Neural crest cell (in vitro differentiated cells): ENCODE measurements at regions not wholly inside any gene's neighbourhood (a gene's known extent, or its start where the extent isn't known, plus 50 kb on each side); places are given as distances from the start of the nearest gene placed in this dataset.
"Not testable (repeated sequence)": the region's sequence is repeated elsewhere in the genome, so short reads cannot be mapped to it uniquely, and the experiment has no call there.

ENCODE experiments used
- DNase-seq: peaks from one replicate; pipeline ENCODE4 v3.0.0; 2021; ENCODE audit warnings: low read depth, mixed read lengths, low spot score
- H3K27ac Mint-ChIP-seq: one replicate; pipeline ENCODE4 v1.8.0; 2021; ENCODE audit warnings: mild to moderate bottlenecking, mixed read lengths; ENCODE audit not compliant: unreplicated experiment
- H3K27me3 Mint-ChIP-seq: 2 replicates; pipeline ENCODE4 v1.8.0; 2021; ENCODE audit warnings: low read depth, mild to moderate bottlenecking, mixed read lengths
- H3K36me3 Mint-ChIP-seq: 2 replicates; pipeline ENCODE4 v1.8.0; 2021; ENCODE audit warnings: low read depth, mild to moderate bottlenecking, mixed read lengths
- H3K4me1 Mint-ChIP-seq: 2 replicates; pipeline ENCODE4 v1.8.0; 2021; ENCODE audit warnings: mixed read lengths
- H3K4me3 Mint-ChIP-seq: one replicate; pipeline ENCODE4 v1.8.0; 2021; ENCODE audit warnings: mild to moderate bottlenecking, mixed read lengths
- H3K9me3 Mint-ChIP-seq: 2 replicates; pipeline ENCODE4 v1.8.0; 2021; ENCODE audit warnings: mixed read lengths
- TF ChIP-seq, protein P1 (sequence below): fragments of 200-600 bp; sonication (generic); conservative IDR thresholded peaks from 2 replicates; pipeline ENCODE4 v1.5.0; 2021; ENCODE audit warnings: antibody characterized with exemption, mild to moderate bottlenecking

DNA sequence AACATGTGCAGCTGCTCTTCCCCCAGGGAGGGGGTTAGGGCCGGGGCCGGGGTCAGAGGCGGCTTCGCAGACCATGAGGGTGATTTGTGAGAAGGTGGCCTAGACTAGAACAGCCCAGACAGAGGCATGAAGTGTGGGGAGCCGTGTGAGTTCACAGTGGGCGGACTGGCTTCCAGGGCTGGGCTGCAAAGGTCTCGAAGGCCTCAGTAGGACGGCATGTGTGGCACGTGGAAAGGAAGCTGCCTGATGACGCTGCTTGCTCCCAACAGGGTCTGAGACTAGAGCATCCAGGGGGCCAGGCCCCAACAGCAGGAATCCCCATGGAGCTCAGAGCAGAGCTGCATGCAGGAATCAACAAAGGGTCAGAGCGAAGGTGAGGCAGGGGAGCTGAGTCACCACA is 111.5 kb upstream of the ZNF469 start:
- H3K36me3 Mint-ChIP-seq, H3K27me3 Mint-ChIP-seq, H3K4me3 Mint-ChIP-seq, H3K9me3 Mint-ChIP-seq, H3K4me1 Mint-ChIP-seq, H3K27ac Mint-ChIP-seq, DNase-seq: not testable (repeated sequence)

- not testable (repeated sequence) for H3K27me3 Mint-ChIP-seq, H3K4me3 Mint-ChIP-seq, H3K36me3 Mint-ChIP-seq, DNase-seq, H3K4me1 Mint-ChIP-seq, H3K27ac Mint-ChIP-seq, H3K9me3 Mint-ChIP-seq
Observed at GRCh38 chr16:88271776-88272175, 111.0 kb upstream of the ZNF469 start.

DNA sequence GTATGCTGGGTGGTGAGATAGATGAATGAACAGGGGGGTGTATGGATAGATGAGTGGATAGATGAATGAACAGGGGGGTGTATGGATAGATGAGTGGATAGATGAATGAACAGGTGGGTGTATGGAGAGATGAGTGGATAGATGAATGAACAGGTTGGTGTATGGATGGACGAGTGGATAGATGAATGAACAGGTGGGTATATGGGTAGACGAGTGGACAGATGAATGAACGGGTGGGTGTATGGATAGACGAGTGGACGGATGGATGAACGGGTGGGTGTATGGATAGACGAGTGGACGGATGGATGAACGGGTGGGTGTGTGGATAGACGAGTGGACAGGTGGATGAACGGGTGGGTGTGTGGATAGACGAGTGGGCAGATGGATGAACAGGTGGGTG is 110.3 kb upstream of the ZNF469 start:
- H3K36me3 Mint-ChIP-seq, H3K27ac Mint-ChIP-seq, H3K27me3 Mint-ChIP-seq, H3K9me3 Mint-ChIP-seq, H3K4me3 Mint-ChIP-seq, H3K4me1 Mint-ChIP-seq, DNase-seq: not testable (repeated sequence)

DNA sequence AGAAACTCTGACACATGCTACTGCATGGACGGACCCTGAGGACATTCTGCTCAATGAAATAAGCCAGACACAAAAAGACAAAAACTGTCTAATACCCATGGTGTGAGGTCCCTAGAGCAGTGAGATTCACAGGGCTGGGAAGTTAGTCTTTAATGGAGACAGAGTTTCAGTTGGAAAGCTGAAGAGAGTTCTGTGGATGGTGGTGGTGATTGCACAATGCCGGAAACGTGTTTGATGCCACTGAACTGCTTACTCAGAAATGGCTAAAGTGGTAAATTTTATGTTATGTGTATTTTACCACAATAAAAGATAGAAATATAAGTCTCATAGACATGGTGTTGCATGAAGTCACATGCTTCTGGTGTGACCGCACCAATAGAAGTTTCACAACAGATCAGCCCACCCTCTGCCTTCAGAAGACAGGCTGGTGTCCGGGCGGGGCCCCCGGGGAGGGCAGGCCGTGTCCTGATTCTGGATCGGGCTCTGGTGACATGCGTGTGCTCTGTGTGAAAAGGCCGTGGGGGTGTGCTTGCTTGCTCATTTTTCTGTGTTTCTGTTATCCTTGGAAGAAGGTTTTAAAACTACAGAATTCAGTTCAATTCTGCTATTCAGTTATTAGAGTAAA is 108.5 kb upstream of the ZNF469 start:
- H3K27ac Mint-ChIP-seq, result peak overlapping the region; percentile 43
- not testable (repeated sequence) for DNase-seq, H3K9me3 Mint-ChIP-seq, H3K27me3 Mint-ChIP-seq, H3K4me1 Mint-ChIP-seq, H3K4me3 Mint-ChIP-seq, H3K36me3 Mint-ChIP-seq

DNA sequence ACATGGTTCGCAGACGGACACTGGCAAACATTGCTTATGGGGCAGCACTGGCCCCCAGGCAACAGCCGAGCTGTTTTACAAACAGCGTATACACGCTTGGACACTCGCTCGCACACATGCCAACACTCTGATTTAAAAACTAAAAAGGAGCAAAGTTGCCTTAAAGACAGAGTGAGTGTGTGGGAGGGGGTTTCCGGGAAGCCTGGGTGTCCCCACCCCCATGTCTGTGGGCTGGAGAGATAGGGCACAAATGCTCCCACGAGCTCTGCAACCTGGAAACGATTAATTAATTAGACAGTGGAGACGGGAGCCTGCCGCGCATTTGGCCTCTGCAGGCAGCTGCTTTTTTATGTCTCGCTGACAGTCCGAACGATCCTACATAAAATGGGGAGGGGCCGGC is 107.9 kb upstream of the ZNF469 start:
- peak overlapping the region; percentile 43 for H3K27ac Mint-ChIP-seq
- H3K9me3 Mint-ChIP-seq, result peaks cover 3% of the 10 kb centered on the region
- no peak for DNase-seq
- peaks cover 4% of the 10 kb centered on the region for H3K4me1 Mint-ChIP-seq
- no peak overlapping the region for H3K4me3 Mint-ChIP-seq
- H3K27me3 Mint-ChIP-seq, result no peaks in the 10 kb centered on the region
- TF ChIP-seq, protein P1, sequence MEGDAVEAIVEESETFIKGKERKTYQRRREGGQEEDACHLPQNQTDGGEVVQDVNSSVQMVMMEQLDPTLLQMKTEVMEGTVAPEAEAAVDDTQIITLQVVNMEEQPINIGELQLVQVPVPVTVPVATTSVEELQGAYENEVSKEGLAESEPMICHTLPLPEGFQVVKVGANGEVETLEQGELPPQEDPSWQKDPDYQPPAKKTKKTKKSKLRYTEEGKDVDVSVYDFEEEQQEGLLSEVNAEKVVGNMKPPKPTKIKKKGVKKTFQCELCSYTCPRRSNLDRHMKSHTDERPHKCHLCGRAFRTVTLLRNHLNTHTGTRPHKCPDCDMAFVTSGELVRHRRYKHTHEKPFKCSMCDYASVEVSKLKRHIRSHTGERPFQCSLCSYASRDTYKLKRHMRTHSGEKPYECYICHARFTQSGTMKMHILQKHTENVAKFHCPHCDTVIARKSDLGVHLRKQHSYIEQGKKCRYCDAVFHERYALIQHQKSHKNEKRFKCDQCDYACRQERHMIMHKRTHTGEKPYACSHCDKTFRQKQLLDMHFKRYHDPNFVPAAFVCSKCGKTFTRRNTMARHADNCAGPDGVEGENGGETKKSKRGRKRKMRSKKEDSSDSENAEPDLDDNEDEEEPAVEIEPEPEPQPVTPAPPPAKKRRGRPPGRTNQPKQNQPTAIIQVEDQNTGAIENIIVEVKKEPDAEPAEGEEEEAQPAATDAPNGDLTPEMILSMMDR, result no peak
- H3K36me3 Mint-ChIP-seq, result no peaks in the 10 kb centered on the region

- H3K27me3 Mint-ChIP-seq, H3K36me3 Mint-ChIP-seq, H3K27ac Mint-ChIP-seq, H3K4me1 Mint-ChIP-seq, H3K4me3 Mint-ChIP-seq, H3K9me3 Mint-ChIP-seq, DNase-seq: not testable (repeated sequence)
Observed at GRCh38 chr16:88275336-88276122, 107.2 kb upstream of the ZNF469 start.

DNA sequence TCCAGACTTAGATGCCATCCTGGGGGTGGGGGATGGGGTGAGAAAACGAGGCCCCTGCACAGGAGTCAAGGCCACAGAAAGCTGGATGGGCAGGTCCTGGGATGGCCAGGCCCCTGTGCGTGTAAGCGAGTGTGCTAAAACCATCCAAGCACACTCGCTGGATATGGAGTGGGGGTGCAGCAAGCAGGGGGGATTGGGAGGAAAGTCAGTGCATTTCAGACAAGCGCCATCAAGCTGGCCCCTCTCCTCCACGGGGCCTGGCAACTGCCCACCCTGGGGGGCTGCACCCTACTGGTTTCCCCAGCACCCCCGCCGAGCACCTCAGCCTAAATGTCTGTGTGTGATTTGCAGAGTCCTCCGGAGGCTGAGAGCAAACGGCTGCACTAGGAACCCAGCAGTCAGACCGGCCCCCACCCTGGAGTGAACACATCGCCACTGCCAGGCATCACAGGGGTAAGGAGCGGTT is 106.6 kb upstream of the ZNF469 start:
- not testable (repeated sequence) for H3K4me3 Mint-ChIP-seq, H3K4me1 Mint-ChIP-seq, H3K27me3 Mint-ChIP-seq, H3K36me3 Mint-ChIP-seq, H3K9me3 Mint-ChIP-seq, H3K27ac Mint-ChIP-seq, DNase-seq

- DNase-seq, result no peak
- peaks cover 3% of the 10 kb centered on the region for H3K9me3 Mint-ChIP-seq
- H3K4me1 Mint-ChIP-seq, result peaks cover 4% of the 10 kb centered on the region
- no peaks in the 10 kb centered on the region for H3K36me3 Mint-ChIP-seq
- TF ChIP-seq, protein P1, result no peak
- H3K27me3 Mint-ChIP-seq, result no peaks in the 10 kb centered on the region
- no peak overlapping the region for H3K27ac Mint-ChIP-seq
- no peak overlapping the region for H3K4me3 Mint-ChIP-seq
Observed at GRCh38 chr16:88276591-88276990, 106.2 kb upstream of the ZNF469 start.
